Activated CD8-positive, alpha-beta T cell treated with anti-CD3 and anti-CD28 coated beads, Interleukin-2, amount 10 ng/mL, durations not matched to agents 7 days and 5 days (primary cell): ENCODE measurements at regions not wholly inside any gene's neighbourhood (a gene's known extent, or its start where the extent isn't known, plus 50 kb on each side); places are given as distances from the start of the nearest gene placed in this dataset.
"Not testable (repeated sequence)": the region's sequence is repeated elsewhere in the genome, so short reads cannot be mapped to it uniquely, and the experiment has no call there.

Experiments
- ATAC-seq: fragments of 150-1000 bp; cut with Tn5 transposase; one replicate; pipeline ENCODE4 v1.10.0; 2021; ENCODE audit warnings: moderate library complexity
- CTCF ChIA-PET: fragments of 350-600 bp; sonication (Branson Sonifier 250); formaldehyde crosslinking; loops from one replicate; lab custom pipeline; 2021; ENCODE audit warnings: antibody characterized with exemption; lab: Charles Lee
- POLR2A ChIA-PET: fragments of 350-600 bp; sonication (Branson Sonifier 250); formaldehyde crosslinking; loops from one replicate; lab custom pipeline; 2021; ENCODE audit warnings: antibody characterized with exemption; lab: Charles Lee
- DNase-seq: peaks from one replicate; pipeline ENCODE4 v3.0.0-alpha.2; 2020
- H3K27ac Mint-ChIP-seq: one replicate; pipeline ENCODE4 v1.8.0; 2021; ENCODE audit warnings: mild to moderate bottlenecking, mixed read lengths
- H3K27me3 Mint-ChIP-seq: one replicate; pipeline ENCODE4 v1.8.0; 2021; ENCODE audit warnings: low read depth, mixed read lengths
- H3K36me3 Mint-ChIP-seq: one replicate; pipeline ENCODE4 v1.8.0; 2021; ENCODE audit warnings: low read depth, mixed read lengths
- H3K4me1 Mint-ChIP-seq: one replicate; pipeline ENCODE4 v1.8.0; 2021; ENCODE audit warnings: low read depth, mixed read lengths
- H3K4me3 Mint-ChIP-seq: one replicate; pipeline ENCODE4 v1.8.0; 2021; ENCODE audit warnings: mild to moderate bottlenecking, mixed read lengths
- H3K9me3 Mint-ChIP-seq: one replicate; pipeline ENCODE4 v1.8.0; 2022; ENCODE audit warnings: mixed read lengths; ENCODE audit not compliant: insufficient read depth

DNA sequence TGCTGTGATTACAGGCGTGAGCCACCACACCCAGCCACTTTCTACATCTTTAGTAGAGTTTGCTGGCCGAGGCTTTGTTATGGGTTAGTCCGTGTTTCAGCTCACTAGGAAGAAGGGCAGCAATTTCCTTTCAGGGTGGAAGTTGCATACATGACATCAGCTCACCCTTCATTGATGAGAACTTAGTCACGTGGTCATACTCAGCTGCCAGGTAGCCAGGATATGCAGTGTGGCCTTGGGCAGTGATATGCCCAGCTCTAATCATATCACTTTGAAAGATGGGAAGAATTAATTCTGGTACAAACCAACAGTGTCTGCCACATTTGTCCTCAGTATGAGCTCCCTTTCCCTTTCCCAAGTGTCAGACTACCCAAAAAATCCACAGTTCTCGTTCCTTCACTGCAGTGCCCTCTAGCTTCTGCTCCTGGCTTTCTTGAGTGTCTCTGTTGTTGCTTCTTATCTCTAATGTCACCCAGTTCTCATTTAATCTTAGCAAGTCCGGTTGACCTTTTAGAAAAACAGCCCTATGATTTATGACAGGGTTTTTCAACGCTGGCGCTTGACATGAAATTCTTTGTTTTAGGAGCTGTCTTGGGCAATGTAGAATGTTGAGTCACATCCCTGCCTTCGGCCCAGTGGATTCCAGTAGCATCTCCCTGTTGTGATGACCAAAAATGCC lies 108.7 kb upstream of the ITGB1 start:
- Mint-ChIP-seq H3K27ac (no peak overlapping the region), H3K4me3 (no peak overlapping the region)
- POLR2A ChIA-PET, result no interaction called here

GRCh38 chr10:33065111-33065510 lies 107.1 kb upstream of the ITGB1 start:
- no peak overlapping the region for H3K4me3 Mint-ChIP-seq
- no peak overlapping the region for H3K27ac Mint-ChIP-seq
- ATAC-seq (no peak), DNase-seq (no peak)
- H3K27me3 Mint-ChIP-seq, result no peaks in the 10 kb centered on the region
- CTCF ChIA-PET, result interaction anchor here (1.7 kb wide), 1 partner anchor 9 kb away, joined by 3 read pairs; no protein-coding TSS in a partner anchor
- H3K4me1 Mint-ChIP-seq, result no peaks in the 10 kb centered on the region
- POLR2A ChIA-PET, result no interaction called here
- no peaks in the 10 kb centered on the region for H3K36me3 Mint-ChIP-seq
- peaks cover 4% of the 10 kb centered on the region for H3K9me3 Mint-ChIP-seq

More for the DNA sequence above, 108.7 kb upstream of the ITGB1 start:
- ATAC-seq (no peak), DNase-seq (no peak)
- no peaks in the 10 kb centered on the region for H3K27me3 Mint-ChIP-seq
- H3K9me3 Mint-ChIP-seq, result peaks cover 4% of the 10 kb centered on the region
- no peaks in the 10 kb centered on the region for H3K36me3 Mint-ChIP-seq
- H3K4me1 Mint-ChIP-seq, result no peaks in the 10 kb centered on the region
- CTCF ChIA-PET, result interaction anchor here (1.2 kb wide), 1 partner anchor 49 kb away, joined by 3 read pairs; no protein-coding TSS in a partner anchor

DNA sequence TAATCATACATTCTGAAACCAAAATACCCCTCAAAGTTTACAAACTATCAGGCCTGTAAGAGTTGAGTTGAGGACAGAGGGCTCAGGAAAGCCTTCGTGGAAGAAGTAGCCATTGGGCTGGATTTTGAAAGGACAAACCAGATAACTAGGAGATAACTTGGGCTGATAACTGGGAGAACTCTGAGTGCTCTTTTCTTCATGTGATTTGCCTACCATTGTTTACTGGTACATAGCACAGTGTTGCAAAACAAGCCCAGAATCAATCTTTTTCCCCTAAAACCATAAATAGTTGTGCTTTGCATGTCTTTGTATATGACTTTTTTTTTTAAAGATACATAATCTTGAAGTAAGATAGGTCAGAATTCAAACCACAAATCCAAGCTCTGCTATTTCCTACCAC lies 106.7 kb upstream of the ITGB1 start:
- ATAC-seq, result no peak
- no peaks in the 10 kb centered on the region for H3K36me3 Mint-ChIP-seq
- H3K27me3 Mint-ChIP-seq, result no peaks in the 10 kb centered on the region
- no peak for DNase-seq
- CTCF ChIA-PET, result interaction anchor here (1.7 kb wide), 1 partner anchor 9 kb away, joined by 3 read pairs; no protein-coding TSS in a partner anchor
- H3K27ac Mint-ChIP-seq, result no peak overlapping the region
- peaks cover 4% of the 10 kb centered on the region for H3K9me3 Mint-ChIP-seq
- H3K4me3 Mint-ChIP-seq, result no peak overlapping the region
- POLR2A ChIA-PET, result no interaction called here
- H3K4me1 Mint-ChIP-seq, result no peaks in the 10 kb centered on the region

GRCh38 chr10:33057620-33058019 lies 99.6 kb upstream of the ITGB1 start:
- Mint-ChIP-seq H3K9me3 (no peaks in the 10 kb centered on the region), H3K4me1 (no peaks in the 10 kb centered on the region)

GRCh38 chr10:33056828-33057596 lies 99.0 kb upstream of the ITGB1 start:
- no peak for DNase-seq
- ChIA-PET POLR2A (no interaction called here), CTCF (no interaction called here)
- Mint-ChIP-seq H3K9me3 (no peaks in the 10 kb centered on the region), H3K27ac (no peak overlapping the region), H3K4me1 (no peaks in the 10 kb centered on the region), H3K4me3 (no peak overlapping the region), H3K36me3 (no peaks in the 10 kb centered on the region), H3K27me3 (peaks cover 3% of the 10 kb centered on the region)
- no peak for ATAC-seq

More at GRCh38 chr10:33057620-33058019, 99.6 kb upstream of the ITGB1 start:
- H3K4me3 Mint-ChIP-seq, result no peak overlapping the region
- POLR2A ChIA-PET, result no interaction called here
- no peak for ATAC-seq
- no peak overlapping the region for H3K27ac Mint-ChIP-seq
- CTCF ChIA-PET, result no interaction called here
- H3K27me3 Mint-ChIP-seq, result peaks cover 3% of the 10 kb centered on the region
- no peaks in the 10 kb centered on the region for H3K36me3 Mint-ChIP-seq
- DNase-seq, result no peak

DNA sequence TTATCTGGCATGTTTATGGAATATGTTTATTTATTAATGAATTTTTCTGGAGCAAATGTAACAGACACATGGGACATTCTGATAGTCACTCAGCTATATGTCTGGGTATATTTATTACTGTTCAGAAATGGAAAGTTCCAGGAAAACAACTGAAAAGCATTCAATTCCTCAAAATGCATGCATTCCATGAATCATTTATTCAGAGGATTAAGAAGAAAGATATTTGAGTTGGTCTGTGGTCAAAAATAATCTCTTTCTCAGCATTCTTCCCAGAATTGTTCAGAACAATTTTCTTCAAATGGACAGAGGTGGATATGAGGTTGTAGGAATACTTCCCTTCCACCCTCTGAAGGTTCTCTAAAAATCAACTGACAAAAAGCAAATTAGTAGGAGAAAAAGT lies 97.6 kb upstream of the ITGB1 start:
- H3K9me3 Mint-ChIP-seq, result no peaks in the 10 kb centered on the region
- no peaks in the 10 kb centered on the region for H3K4me1 Mint-ChIP-seq
- peaks cover 3% of the 10 kb centered on the region for H3K27me3 Mint-ChIP-seq
- ChIA-PET CTCF (no interaction called here), POLR2A (no interaction called here)
- DNase-seq (no peak), ATAC-seq (no peak)
- no peak overlapping the region for H3K4me3 Mint-ChIP-seq
- H3K36me3 Mint-ChIP-seq, result no peaks in the 10 kb centered on the region
- H3K27ac Mint-ChIP-seq, result no peak overlapping the region

DNA sequence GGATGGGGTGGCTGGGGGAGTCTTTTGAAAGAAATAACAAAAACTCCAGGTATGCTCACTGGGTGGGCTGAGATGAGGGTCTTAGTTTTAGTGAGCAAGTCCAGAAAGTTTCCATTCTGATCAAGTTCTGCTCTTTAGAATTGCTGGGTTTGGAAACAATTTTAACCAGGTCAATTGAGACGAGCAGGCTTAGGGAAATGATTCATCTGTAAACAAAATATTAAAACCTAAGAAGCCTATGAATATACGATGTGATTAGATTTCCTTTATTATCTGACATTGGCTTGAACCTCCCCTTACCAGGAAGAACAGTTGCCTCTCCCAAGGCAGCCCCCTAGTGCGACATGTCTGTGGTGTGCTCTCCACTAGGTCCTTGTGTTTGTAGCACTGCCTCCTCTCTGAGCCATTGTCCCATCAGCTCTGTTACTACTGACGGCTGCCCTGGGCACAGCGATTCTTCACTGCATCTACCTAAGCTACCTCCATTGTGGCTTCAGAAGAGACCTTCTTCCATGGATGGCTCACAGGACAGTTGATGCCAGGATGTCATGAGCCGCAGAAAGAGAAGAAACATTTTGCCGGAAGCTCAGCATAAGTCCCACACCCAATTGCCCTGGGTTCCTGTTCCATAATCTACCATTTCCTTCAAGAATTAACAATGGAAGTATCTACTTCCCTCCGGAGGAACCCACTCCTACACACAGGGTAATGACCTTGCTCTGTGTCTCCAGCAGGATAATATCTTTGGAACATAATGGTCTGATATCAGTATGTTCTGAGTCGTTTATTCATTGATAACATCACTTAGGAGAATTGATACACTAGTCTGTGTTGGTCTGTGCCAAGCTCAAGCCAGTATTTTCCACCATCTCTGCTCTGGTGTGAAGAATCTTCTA lies 95.1 kb upstream of the ITGB1 start:
- H3K27ac Mint-ChIP-seq, result no peak overlapping the region
- no peaks in the 10 kb centered on the region for H3K9me3 Mint-ChIP-seq
- H3K36me3 Mint-ChIP-seq, result no peaks in the 10 kb centered on the region
- ChIA-PET CTCF (interaction anchor here (0.9 kb wide), 2 partner anchors 63 to 102 kb away, joined by 3 read pairs; no protein-coding TSS in a partner anchor), POLR2A (interaction anchor here (0.7 kb wide), 1 partner anchor 122 kb away, joined by 3 read pairs; no protein-coding TSS in a partner anchor)
- peaks cover 2% of the 10 kb centered on the region for H3K4me1 Mint-ChIP-seq
- H3K27me3 Mint-ChIP-seq, result peaks cover 3% of the 10 kb centered on the region
- no peak overlapping the region for H3K4me3 Mint-ChIP-seq
- DNase-seq (no peak), ATAC-seq (no peak)

DNA sequence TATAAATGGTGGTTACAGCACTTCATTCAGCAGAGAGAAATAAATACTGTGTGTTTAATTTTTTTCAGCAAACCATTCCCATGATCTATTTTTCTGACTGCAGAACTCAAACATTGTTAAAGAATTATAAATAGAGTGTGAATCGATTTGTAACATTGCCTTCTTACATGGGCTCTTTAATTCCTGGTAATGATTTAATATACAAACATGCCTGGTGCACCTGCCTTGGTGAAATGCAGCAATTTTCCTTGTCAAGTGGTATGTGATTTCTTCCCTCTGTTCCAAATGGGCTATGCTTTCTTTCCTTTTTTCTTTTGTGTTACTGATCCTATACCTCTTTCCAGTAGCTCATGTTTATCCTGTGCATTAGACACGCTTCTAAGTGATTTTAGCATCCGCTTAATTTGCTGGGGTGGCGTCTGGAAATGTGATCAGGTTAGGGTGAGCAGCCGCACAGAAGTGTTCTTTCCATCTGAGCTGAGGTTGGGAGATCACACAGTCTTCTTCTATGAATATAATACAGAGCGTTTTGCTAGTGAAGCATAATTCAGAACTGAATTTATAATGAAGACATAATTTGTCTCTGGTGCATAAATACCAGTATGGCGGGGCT lies 94.3 kb upstream of the ITGB1 start:
- H3K27ac Mint-ChIP-seq, result no peak overlapping the region
- H3K9me3 Mint-ChIP-seq, result no peaks in the 10 kb centered on the region
- ChIA-PET CTCF (no interaction called here), POLR2A (interaction anchor here (0.7 kb wide), 1 partner anchor 121 kb away, joined by 3 read pairs; no protein-coding TSS in a partner anchor)
- H3K4me3 Mint-ChIP-seq, result no peak overlapping the region
- ATAC-seq, result no peak
- no peak for DNase-seq
- H3K36me3 Mint-ChIP-seq, result no peaks in the 10 kb centered on the region
- peaks cover 3% of the 10 kb centered on the region for H3K27me3 Mint-ChIP-seq
- peaks cover 2% of the 10 kb centered on the region for H3K4me1 Mint-ChIP-seq

DNA sequence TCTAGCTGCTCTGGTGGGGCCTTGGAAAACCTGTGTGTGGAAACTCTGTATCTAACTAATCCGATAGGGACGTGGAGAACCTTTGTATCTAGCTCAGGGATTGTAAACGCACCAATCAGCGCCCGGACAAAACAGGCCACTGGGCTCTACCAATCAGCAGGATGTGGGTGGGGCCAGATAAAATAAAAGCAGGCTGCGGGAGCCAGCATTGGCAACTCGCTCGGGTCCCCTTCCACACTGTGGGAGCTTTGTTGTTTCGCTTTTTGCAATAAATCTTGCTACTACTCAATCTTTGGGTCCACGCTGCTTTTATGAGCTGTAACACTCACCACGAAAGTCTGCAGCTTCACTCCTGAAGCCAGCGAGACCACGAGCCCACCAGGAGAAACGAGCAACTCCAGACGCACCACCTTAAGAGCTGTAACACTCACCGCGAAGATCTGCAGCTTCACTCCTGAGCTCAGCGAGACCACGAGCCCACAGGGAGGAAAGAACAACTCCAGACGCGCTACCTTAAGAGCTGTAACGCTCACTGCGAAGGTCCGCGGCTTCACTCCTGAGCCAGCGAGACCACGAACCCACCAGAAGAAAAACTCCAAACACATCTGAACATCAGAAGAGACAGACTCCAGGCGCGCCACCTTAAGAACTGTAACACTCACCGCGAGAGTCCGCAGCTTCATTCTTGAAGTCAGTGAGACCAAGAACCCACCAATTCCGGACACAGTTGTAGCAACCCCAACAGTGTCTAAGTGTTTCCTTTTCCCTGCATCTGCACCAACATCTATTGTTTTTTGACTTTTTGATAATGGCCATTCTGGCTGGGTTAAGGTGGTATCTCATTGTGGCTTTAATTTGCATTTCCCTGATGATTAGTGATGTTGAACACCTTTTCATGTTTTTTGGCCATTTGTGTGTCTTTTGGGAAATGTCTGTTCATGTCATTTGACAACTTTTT lies 92.2 kb upstream of the ITGB1 start:
- Mint-ChIP-seq H3K4me3 (peak overlapping the region; percentile 65), H3K27ac (peak overlapping the region; percentile 82)
- H3K36me3 Mint-ChIP-seq, ATAC-seq, DNase-seq, POLR2A ChIA-PET, H3K4me1 Mint-ChIP-seq, H3K9me3 Mint-ChIP-seq, H3K27me3 Mint-ChIP-seq: not testable (repeated sequence)
- CTCF ChIA-PET, result interaction anchor here (1.2 kb wide), 1 partner anchor 34 kb away, joined by 3 read pairs; no protein-coding TSS in a partner anchor

DNA sequence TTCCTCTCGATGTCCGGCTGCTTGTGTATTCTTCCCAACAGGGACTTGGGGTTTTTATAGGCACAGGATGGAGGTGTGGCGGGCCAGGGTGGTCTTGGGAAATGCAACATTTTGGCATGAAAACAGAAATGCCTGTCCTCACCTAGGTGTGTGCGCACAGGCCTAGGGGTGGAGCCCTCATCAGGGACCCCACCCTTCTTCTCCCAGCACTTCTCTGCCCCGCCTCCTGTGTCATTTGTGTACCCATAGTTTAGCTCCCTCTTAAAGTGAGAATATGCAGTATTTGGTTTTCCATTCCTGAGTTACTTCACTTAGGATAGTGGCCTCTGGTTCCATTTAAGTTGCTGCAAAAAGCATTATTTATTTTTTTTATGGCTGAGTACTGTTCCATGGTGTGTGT lies 90.2 kb upstream of the ITGB1 start:
- ChIA-PET CTCF (interaction anchor here (0.9 to 1.1 kb wide), 2 partner anchors 39 to 106 kb away, joined by 3 read pairs; no protein-coding TSS in a partner anchor), POLR2A (no interaction called here)
- no peaks in the 10 kb centered on the region for H3K36me3 Mint-ChIP-seq

More for the DNA sequence above, 90.2 kb upstream of the ITGB1 start:
- Mint-ChIP-seq H3K4me3 (no peak overlapping the region), H3K4me1 (peaks cover 2% of the 10 kb centered on the region), H3K27ac (no peak overlapping the region), H3K9me3 (no peaks in the 10 kb centered on the region), H3K27me3 (peaks cover 2% of the 10 kb centered on the region)
- no peak for DNase-seq
- ATAC-seq, result no peak
